GM18520 (cell line): ENCODE measurements at regions not wholly inside any gene's neighbourhood (a gene's known extent, or its start where the extent isn't known, plus 50 kb on each side); places are given as distances from the start of the nearest gene placed in this dataset.

Experiments used
- ATAC-seq: cut with Tn5 transposase; IDR thresholded peaks from one replicate; pipeline ENCODE4 v1.9.1; 2021; ENCODE audit not compliant: unreplicated experiment

DNA sequence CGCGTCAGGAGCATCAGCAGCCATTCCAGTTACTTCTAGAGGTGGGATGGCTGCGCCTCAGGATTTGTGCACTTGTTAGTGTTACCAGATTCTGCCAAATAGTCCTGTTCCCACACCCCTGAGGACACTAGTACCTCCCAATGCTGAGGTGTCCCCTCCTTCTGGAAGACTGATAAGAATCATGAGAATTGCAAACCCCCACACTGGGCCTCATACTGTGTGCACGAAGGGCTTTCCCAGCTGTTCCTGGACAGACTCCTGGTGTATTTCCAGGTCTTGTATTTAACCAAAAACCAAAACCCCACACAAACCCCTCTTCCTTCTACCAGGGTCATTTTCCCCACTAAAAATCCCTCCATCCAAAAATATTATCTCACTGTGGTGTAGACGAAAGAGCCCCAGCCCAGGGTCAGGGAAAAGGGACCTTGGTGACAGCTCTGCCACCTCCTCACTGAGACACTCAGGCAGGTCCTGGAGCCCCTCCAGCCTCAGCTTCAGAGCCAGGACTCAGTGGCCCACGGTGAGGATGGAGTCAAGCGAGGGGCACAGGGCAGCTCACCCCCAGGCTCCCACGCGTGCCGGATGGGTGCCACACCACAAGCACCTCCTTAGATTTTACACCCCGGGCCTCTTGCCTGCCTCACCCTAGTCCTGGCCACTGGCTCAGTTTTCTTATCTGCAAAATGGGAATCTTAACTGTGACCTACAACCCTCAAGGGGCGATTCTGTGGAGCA is 131.4 kb upstream of the RUNX3 start:
- ATAC-seq, result no peak

DNA sequence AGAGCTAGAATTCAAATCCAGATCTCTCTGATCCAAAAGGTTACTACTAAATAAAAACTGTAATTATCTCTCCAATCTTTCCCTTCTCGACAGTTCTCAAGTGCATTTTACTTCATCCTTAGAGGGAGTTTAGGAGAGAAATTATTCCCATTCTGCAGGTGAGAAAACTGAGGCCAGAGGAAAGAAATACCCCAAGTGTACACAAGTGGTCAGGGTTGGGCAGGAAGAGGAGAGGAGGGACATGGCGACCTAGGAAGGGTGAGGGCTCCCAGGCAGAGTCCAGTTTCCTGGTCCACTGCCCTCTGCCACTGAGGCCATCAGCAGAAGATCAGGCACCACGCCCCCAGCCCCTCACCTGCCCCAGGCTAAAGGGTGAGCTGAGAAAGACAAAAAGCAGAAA is 127.1 kb upstream of the RUNX3 start:
- ATAC-seq, result no peak

DNA sequence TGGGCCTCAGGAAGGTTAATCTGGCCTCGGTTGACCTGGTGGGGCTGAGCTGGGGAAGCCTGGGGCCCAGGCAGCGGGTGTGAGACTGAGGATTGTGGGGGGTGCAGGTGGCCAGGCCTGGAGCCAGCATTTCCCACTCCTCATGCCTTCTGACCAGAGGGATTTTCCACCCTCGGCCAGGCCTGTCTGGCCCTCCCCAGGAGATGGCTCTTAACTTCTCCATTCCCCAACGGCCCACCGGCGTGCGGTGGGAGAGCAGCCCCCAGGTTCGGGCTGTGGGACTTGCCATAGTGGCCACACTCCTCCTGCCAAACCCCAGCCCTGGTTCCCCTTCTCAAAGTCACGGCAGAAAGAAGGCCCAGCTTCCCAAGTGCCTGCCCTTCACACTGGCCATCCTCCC is 126.5 kb upstream of the RUNX3 start:
- ATAC-seq, result no peak

DNA sequence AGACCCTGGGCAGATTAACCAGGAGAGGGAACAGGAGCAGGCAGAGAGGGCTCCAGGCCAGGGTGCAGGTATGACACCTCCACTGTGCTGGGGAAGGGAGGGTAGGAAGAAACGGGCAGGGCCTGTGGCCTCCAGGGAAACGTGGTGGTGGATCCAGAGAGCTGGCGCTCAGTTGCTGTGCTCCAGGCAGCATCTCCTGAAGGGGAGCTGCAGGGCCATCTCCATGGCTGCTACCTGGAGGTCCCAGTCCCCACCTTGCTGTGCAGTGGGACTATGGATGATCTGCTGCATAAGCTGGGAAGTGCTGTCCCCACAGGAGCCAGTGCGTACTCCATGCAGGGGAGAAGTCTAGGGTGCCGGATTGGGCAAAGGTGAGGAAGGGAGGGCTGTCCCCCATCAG is 125.9 kb upstream of the RUNX3 start:
- no peak for ATAC-seq

DNA sequence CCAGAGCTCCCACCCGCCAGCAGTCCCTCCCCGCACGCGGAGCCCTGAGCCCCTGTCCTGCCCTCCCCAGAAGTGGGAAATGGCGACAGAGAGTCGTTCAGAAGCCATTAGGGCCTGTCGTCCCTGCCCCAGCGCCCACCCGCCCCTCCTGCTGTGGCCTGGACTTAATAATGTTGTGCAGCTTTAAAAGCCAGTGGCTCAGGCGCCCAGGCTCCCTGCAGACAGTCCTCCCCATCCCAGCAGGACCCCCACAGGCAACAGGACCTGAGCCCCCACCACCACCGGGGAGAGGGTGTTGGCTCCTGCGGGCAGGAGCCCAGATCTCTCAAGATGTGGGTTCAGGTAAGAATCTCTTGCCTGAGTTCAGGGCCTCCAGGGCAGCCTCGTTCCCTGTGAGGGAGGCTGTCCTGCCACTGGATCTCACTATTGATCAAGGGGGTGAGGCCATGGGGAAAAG is 125.3 kb upstream of the RUNX3 start:
- no peak for ATAC-seq

DNA sequence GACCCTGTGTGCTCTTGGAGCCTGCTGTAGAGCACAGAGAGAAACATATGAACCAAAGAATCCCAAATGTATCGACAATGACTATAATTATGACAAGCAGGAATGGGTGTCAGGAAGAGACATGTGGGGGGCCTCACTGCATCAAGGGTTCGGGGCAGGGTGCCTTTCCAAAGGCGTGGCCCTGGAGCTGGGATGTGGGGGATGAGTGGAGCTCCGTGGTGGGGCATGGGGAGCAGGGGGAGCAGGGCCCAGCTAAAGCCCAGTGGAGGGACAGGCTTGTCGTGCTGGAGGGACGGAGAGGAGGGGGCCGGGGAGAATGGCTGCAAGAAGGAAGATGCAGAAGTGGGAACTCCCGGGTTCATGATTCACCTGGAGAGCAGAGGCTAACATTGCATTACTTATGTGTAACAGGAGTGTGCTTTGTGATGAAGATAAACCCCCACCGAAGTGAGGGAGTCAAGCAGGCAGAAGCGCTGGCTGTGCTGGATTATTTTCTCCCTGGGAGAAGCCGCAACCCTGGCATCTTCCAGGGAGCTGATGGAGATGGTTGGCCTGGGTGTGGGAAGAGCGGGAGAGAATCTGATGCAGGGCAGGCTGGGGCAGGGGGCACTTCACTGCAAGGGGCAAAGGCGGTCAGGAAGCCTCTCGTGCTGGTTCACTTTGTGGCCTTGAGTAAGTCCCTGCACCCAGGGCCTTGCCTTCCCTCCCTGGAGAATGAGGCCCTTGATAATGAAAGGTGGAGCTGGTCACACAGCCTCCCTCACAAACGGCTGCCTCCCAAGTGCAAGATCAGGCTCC is 124.6 kb upstream of the RUNX3 start:
- no peak for ATAC-seq

DNA sequence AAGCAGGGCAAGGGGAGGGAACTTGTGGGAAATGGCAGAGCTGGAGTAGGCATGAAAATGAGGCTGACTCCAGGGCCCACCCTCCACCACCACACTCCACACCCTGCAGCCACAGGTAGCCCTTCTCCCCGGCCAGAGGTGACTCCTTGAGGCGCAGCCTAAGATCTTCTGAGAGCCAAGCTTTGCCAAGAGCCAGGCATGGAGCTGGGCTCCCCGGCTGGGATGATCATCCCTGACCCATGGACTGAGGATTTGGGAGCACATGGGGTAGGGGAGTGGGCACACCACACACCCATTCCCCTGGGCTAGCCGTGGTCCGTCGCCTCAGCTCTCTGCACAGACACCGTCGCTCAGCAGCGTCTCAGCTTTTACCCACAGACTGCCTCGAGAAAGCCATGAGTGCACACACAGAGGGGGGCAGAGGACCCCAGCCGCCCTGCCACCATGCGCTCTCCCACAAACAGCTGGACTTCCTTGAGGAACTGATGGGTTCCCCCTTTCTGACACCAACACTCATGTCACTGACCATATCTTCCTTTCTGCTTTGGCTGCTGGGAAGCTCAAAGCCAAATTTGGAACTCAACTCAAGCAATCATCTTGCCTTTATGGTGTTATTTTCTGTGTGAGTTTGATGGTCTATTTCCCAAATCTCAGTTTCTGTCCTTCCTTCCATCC is 123.6 kb upstream of the RUNX3 start:
- no peak for ATAC-seq

DNA sequence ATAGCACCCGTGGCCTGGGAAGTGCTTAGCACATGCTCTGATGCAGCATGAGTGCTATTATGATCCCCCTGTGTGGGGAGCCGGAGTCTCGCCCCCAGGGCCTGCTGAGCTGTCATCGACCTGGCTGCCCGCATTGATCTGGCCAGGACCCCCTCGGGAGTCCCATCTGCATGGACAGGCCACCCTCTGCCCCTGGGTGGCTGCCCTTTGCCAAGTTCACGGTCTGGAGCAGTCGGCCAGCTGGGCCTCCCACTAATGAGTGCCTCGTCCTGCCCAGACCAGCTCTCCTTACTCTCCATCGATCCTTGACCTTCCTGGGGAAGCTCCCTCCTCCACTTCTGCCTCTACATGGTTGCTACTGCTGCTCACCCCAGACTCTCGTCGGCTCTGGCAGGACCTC is 121.8 kb upstream of the RUNX3 start:
- ATAC-seq, result no peak

DNA sequence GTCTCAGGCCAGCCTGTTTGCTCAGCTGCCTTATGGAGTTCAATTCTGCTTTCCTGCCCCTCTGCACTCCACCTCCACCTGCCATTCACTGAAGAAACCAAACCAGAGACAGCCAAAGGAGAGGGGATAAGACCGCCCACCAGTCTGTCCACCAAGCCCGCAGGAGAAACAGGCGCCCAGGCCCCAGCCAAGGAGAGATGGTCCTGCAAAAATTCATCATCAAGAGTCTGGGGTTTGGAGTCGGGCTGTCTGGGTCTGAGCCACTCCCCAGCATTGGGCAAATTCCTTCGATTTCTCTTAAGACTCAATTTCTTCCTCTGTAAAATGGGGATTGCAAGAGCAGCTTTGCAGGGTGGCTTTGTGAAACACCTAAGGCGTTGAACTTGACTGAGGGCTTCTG is 121.4 kb upstream of the RUNX3 start:
- ATAC-seq, result no peak

DNA sequence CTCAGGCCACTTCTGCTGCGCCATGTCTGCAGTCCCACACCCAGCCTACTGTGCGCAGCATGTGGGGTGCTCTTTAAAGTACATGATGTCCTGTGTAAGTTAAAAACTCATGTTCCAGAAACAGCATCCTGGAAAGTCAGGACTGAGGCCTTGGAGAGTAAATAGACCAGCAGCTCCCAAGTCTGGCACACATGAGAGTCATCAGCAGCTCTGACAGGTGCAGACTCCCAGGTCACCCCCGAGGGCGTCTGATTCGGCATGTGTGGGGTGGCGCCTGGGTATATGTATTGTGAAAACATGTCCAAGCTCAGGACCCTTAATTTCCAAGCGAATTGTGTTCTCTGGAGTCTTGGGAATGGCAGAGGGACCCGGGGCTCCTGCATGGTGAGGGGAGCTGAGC is 120.1 kb upstream of the RUNX3 start:
- ATAC-seq, result no peak

DNA sequence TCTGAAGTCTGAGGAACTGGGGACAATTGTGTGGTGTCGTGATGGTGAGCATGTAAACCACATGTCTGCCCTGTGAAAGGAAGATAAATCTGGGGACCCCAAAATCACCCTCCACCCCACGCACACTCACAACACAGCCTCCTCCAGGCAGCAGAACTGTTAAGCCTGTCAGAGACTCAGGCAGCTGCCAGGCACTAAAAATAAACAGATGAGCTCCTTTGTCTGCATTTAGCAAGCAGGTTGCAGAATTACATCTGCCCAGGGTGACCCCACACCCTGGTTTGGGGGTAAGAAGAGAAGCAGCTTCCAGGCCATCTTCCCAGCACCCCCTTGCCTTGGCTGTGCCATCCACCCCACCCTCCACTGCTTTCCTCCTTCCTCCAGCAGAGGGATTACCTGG is 119.1 kb upstream of the RUNX3 start:
- ATAC-seq, result no peak

DNA sequence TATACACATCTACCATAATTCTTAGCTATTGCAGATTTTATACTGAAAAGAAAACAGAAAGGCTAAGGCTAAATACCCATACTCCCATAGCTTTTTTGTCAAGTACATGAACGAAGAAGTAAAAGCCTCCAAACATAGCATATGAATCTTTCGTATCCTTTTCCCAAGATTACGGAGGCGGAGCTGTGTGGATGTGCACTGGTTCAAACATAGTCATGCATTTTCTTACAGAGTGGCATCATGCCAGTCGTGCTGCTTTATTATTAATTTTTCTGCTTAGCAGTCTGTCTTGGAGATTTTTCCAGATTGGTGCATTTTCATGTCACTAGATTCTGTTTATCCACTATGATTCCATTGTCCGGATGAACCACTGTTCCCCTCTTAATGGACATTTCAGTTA is 118.7 kb upstream of the RUNX3 start:
- no peak for ATAC-seq

DNA sequence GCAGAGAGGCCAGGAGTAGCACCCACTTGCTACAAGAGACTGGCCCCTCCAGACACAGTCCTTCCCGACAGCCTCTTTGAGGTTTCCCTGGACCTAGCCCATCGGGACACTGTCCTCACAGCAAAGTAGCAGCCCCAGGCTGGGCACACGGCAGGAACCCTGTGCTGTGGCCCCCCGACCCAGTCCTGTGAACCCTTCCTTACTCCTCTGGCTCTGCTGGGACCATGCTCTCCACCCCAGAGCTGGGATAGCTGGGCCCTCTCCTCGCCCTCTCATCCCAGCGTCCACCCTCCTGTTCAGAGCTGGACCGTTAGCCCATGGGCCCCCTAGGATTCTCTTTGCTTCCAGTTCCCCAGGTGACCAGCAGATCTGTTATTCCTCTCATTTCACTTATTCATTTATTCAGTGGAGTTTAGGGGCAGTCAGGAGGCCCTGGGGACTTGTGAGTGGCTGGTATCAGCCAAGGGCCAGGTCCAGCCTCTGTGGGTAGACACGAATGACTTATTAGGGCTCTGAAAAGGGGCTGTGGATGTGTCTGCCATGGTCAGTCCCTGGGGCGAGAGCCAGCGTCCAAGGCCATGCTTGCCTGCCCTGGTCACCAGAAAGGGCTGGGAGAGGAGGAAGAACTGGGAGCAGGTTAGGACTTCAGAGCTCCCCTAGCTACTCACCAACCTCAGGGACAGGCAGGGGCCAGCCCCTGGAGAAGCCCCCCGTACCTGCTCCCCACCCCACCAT is 117.6 kb upstream of the RUNX3 start:
- ATAC-seq, result no peak

DNA sequence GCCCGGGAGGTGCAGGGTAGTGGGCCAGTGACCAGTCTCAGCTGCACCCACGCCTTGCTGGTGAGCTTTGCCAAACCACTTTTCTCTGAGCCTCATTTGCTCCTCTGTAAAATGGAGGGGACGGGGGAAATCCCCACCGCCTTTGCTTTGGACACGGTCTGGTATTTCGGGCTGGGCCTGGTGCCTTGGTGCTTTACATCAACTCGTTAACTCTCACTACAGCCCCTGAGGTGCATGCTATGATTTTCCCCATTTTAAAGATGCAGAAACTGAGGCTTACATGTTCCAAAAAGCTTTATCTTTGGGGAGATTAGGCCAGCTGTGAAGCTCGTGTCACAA is 116.1 kb upstream of the RUNX3 start:
- ATAC-seq, result no peak

DNA sequence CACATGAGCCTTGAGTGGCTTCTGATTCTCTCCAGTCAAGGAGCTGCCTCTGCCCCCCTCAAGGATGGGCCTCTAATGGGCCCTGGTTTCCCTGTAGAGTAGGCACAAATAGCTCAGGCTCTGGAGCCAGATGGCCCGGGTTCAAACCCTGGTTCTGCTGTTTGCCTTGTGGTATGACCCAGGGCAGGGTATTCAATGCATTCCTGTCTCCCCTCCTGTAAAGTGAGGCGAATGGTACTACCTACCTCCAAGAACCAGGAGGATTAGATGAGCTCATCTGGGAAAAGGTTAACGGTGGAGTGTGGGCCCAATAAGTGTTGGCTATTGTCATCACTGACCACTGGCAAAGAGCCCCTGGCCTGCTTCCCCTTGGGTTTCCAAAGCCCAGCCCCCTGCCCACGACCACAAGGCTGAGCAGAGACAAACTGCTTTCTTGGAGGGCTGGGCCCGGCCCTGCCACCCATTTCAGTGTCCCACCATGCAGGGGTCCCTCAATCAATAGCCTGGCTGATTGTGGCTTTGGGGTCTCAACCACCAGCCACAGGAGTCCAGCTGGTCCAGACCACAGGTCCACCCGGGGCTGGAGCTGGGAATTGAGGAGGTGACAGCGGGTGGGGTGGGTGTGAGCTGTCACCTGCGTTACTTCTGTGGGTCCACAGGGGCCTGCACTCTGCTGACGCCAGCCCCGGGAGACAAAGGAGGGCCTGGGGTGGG is 115.6 kb upstream of the RUNX3 start:
- ATAC-seq, result no peak

DNA sequence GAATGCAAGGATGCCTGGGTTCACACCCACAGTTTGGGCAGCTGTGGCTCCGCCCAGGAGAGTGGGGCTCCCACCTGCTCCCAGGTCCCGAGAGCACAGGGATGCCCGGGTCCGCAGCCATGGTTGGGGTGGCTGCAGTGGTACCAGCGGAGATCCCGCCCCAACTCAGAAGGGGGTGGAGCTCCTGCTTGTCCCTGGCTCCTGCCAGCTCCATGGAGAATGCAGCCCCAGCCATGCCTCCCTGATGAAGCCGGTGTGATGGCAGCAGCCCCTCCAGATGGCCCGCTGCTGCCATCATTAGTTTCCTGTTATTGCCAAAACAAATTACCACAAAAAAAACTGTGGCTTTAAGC is 113.1 kb upstream of the RUNX3 start:
- ATAC-seq, result no peak

DNA sequence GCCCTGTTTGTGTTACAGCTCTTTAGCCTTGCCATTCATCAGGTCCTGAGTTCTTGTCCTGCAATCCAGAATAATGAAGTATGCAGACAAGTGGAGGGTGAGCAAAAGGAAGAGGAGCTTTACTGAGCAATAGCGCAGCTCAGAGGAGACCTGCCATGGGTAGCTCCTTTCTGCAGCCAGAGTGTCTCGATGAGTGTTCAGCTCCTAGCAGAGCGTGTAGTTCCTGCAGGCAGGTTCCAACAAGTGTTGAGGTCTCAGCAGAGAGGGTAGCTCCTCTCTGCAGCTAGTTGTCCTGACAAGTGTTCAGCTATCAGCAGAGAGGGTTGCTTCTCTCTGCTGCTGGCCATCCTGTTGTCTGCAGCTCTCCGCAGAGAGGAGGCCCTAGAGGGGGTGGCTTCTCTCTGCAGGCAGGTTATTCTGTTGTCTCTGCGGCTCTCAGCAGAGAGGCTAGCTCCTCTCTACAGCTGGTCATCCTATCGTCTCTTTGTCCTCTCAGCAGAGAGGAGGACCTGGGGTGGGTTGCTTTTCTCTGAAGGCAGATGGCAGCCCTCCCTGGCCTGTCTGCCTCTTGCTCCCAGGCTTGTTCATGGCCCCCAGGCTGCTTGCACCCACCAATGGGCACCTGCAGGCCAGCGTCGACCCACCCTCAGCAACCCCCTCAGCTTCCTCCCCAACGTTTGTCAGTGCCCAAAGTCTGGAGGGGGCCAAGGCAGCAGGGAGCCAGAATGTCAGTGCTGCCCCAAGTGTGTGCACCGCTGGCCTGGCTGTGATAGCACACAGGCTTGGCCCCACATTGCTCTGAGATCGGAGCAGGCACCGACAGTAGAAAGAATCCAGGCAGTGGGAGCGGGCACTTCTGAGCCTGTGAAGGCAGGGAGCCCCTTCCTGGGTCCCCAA is 112.5 kb upstream of the RUNX3 start:
- no peak for ATAC-seq

DNA sequence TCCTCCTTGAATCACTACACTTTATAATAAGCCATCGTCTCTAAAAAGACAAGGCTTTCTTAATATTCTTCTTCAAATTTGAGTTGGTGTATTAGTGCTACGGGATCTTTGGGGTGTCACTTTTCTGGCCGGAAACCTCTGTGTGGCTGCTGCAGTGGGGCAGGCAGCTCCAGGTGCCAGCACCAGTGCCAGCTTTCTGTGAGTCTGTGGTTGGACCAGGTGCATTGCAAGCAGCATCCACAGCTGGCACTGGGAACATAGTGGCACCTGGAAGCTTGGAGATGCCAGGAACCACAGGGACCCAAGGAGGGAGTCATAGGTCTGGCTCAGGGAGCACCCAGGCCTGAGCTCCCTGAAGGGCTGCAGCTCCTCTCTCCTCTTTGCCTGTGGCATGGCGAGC is 111.8 kb upstream of the RUNX3 start:
- no peak for ATAC-seq

DNA sequence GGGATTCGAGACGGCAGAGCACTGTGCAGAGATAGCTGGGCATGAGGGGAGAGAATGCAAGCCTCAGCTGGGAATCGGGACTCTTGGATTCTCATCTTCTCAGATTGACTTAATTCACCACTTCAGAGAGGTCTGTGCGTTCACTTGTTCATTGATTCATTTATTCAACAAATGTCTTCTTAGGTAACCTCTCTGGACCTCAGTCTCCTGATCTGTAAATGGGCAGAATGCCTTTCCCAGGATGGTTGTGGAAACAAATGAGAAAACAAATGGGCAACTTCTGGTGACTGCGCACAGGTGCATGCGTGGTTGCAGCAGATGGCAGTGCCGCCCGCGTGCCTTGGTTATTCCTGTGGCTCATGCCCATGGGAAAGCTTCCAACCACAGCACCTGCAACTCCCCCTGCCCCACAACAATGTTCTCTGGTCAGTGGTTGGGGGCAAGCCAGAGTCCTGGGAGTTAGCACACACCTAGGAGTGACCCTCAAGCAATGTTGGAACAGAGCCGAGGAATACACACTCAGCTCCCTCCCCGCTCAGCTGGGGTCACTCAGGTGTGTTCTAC is 110.1 kb upstream of the RUNX3 start:
- ATAC-seq, result no peak

DNA sequence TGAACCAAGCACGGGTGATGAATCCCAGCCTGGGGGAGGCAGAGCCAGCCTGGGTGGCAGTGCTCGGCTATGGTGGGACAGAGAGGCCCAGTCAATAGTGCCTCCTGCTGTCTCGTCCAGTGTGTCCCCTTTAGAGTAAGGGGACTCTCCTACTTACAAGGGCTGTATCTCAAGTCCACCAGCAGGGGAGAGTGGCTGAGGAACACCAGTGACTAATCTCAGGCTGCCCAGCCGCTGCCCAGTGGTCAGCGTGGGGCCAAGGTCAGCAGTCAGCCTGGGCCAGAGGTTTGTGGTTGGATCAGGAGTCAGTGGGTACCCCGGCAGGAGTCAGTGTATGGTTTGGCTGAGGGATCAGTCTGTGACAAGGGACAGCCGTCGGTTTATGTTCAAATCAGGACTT is 109.2 kb upstream of the RUNX3 start:
- ATAC-seq, result no peak
